ENCODE measurements at regions not wholly inside any gene's neighbourhood (a gene's known extent, or its start where the extent isn't known, plus 50 kb on each side); places are given as distances from the start of the nearest gene placed in this dataset.

DNA sequence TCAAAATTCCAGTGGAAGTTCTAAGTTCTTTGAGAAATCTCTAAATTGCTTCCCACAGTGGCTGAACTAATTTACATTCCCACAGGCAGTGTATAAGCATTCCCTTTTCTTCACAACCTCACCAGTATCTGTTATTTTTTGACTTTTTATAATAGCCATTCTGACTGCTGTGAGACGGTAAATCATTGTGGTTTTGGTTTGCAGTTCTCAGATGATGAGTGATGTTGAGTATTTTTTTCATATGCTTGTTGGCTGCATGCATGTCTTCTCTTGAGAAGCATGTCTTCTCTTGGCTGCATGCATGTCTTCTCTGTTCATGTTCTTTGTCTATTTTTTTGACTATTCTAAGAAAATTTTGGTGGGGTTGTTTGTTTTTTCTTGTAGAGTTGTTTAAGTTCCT lies 499.6 kb upstream of the CCDC54 start:
- no peak for TF ChIP-seq EP300 (IDR thresholded peaks at IDR 0.05)
- TF ChIP-seq POLR2A (IDR thresholded peaks at IDR 0.05) = no peak
- TF ChIP-seq, protein P1, sequence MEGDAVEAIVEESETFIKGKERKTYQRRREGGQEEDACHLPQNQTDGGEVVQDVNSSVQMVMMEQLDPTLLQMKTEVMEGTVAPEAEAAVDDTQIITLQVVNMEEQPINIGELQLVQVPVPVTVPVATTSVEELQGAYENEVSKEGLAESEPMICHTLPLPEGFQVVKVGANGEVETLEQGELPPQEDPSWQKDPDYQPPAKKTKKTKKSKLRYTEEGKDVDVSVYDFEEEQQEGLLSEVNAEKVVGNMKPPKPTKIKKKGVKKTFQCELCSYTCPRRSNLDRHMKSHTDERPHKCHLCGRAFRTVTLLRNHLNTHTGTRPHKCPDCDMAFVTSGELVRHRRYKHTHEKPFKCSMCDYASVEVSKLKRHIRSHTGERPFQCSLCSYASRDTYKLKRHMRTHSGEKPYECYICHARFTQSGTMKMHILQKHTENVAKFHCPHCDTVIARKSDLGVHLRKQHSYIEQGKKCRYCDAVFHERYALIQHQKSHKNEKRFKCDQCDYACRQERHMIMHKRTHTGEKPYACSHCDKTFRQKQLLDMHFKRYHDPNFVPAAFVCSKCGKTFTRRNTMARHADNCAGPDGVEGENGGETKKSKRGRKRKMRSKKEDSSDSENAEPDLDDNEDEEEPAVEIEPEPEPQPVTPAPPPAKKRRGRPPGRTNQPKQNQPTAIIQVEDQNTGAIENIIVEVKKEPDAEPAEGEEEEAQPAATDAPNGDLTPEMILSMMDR (IDR thresholded peaks at IDR 0.05) = no peak

Data from upper lobe of left lung (tissue), 4 donors.